GM18520 (cell line): ENCODE measurements at regions not wholly inside any gene's neighbourhood (a gene's known extent, or its start where the extent isn't known, plus 50 kb on each side); places are given as distances from the start of the nearest gene placed in this dataset.

Experiments used
- ATAC-seq: cut with Tn5 transposase; IDR thresholded peaks from one replicate; pipeline ENCODE4 v1.9.1; 2021; ENCODE audit not compliant: unreplicated experiment

DNA sequence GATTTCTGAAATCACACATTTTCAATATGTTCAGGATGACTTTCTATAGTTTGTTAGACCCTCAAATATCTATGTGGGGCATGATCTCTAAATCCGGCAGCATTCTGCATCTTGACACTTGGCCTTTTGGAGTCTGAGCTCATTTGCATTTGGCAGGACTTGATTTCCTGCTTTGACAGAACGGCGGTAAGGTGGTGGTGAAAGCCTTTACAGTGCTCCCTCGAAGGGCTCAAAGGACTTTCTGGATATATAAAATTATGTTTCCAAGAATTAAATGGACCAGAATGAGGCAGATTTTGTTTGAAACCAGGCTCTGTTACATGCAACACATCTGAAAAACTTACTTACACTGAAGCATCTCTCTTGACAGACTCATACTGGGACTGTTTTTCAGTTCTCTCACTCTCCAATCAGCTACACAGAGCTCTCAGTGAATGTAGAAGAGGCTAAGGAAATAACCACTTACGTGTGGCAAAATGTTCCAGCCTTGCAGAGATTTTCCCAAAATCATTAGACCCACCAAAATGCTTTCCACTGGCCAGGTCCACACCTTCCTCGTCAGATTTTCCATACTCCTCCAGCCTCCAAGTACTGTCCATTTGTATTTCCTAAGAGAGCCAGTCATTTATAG, 207.2 kb downstream of the SPRY2 start:
- no peak for ATAC-seq

DNA sequence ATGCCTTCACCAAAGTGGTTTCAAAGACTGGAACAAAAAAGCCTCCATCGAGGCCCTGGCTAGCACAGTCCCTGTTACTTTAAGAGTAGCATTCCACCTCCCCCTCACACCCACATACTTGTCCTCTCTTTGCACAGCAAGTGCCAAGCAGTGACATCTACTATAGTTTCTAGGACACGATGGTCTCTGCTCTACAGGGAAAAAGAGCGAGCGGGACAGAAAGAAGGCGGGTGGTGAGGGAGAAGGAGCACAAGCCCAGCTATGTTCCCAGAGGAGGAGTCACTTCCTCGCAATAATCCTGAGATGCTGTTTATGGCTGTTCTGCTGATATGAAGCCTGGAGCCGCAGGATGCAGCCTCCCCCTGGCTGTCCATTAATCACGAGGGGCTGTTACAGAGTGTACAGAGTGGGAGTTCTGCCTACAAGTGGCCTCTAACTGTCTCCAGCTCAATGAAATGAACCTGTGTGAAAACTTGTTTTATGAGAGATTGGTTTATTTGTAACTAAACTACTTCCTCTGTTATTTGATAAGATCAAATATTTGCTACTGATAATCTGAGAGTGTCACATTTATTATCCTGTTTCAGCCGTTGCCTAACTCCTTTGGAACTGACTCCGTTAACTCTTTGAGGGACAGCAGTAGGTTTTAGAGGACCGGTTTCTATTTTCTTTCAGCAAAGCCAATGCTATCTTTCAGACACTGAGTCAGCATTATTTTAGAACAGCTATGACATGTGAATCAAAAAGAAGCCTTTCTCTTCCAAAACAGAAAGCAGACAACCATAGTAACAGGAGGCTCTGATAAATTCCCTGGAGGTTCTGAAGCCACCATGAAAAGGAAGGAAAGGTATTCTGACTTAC, 208.0 kb downstream of the SPRY2 start:
- no peak for ATAC-seq

DNA sequence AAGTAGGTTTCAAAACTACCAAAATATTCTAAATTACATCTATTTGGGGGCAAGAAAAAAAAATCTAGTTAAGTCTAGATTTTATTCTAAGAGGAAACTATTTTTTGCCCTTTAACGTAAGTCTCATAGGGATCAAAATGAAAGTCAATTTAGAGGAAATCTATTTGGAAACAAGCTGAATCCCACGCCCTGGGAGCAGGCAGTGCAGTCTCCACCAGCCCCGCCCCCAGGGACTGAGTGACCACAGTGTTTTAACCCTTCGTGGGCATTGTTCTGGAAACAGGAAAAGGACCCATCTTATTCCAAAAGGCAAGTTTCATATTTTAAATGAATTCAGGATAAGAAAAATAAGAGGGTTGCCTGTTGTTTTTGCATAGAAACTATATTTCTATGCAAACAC, 209.7 kb downstream of the SPRY2 start:
- no peak for ATAC-seq

DNA sequence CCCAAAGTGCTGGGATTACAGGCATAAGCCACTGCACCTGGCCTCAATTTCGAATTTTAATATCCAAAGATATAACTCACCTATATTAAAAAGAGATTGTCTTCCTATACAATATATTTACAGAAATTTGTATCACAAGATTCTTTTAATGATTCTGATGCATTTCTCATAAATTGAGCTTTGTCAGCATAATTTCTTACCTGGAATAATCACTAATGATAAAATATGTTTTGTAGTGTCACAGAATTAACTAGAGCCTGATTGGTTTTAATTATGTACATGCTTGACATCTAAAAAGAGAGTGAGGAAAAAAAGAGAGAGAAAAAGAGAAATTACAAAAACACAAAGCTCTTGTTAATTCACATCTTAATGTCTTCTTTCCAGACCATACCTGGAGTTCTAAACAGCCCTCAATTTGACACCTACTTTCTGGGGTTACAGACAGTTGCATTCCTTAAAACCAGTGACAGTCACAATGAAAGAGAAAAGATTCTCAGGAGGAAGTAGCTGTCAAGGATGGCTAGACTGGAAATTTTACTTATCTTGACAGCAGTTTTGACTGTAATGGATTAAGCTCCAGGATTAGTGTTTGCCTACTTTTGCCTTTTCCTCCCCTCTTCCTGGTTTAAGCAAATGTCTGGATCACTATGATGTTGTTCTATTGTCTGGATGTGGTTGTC, 214.4 kb downstream of the SPRY2 start:
- ATAC-seq = no peak

DNA sequence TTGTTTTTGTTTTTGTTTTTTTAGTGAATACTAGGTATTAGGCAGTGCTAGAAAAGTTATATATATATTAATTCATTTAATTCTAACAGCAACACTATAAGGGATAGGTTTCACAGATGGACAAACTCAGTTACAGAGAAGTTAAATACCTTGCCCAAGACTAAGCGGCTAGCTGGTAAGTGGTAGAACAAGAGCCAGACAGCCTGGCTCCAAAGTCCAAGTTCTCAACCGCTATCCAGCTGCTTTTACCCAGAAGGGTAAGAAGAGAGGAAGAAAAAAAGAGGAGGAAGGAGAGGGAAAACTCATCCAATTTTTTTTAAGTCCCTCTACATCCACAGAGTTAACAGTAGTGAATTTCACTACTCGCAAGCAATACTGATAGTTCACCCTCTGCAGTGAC, 217.0 kb downstream of the SPRY2 start:
- no peak for ATAC-seq

DNA sequence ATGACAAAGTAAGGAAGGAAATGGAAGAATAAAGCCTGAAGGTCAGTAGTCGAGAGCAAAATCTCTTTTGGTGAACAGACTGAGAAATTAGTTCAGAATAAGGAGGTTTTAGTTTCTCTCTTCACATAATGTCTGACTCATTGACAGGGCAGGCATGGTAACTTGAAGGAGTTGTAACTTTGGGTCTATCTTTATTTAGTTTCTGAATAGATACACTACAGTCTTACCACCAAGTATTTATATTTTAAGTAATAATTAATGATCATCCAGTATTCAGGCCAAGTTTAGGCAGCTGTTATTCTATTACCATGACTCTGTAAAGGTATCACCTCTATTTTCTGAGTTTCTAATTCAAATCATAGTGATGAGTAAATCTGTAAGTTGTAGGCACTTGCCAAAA, 219.9 kb downstream of the SPRY2 start:
- ATAC-seq = peak; percentile 53

- ATAC-seq = no peak
Observed at GRCh38 chr13:80118506-80118905, 222.4 kb downstream of the SPRY2 start.

- ATAC-seq = no peak
Observed at GRCh38 chr13:80118099-80118498, 222.8 kb downstream of the SPRY2 start.

DNA sequence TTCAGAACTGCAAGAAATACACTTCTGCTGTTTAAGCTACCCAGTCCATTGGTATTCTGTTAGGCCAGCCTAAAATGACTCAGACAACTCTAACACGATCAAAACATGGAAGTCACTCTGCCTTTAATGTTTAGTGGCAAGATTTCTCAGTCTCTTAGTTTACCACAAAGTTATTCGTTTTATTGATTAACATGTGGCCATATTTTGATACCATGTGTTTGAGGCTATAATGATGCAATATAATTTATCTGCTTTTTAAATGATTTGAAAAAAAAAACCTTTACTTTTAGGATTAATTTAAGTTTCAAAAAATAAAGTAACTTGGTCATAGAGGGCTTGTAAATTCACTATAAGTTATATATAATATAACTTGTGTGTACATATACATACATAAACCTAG, 223.4 kb downstream of the SPRY2 start:
- ATAC-seq = no peak

- ATAC-seq = no peak
Observed at GRCh38 chr13:80116107-80116506, 224.8 kb downstream of the SPRY2 start.

DNA sequence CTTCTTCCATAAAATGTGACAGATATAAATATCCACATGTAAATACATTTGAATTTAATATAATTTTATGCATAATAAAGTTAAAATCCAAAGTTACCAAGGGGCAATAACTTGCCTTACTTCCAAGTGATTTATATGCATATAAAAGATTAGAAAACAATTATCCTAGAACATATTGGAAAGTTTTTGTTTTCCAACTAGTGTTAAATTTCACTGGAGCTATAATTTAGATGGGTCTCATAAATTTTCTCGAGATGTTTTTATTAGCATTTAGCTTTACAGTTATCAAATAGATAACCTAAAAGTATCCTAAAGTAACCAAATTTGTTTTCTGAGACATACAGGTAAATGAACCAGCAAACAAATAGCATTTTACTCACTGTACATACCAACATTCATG, 225.3 kb downstream of the SPRY2 start:
- no peak for ATAC-seq

GRCh38 chr13:80113714-80114454, 227.0 kb downstream of the SPRY2 start:
- no peak for ATAC-seq

DNA sequence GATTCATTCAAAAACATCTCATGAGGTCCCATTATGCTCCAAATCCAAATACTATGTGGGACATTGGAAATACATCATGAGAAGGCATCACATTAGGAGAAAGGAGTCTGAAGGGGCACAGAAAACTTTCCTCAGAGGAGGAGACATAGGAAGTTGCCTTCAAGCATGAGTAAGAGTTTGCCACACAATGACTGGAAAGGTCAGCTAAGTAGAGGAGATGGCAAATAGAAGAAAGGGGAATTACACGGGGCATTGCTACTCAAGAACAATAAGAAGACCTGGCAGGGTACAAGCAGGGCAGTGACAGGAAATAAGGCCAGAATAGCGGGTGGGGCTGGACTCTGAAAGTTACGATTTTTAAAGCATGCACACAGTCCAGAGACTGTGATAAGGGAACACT, 231.6 kb downstream of the SPRY2 start:
- no peak for ATAC-seq

GRCh38 chr13:80105350-80105749, 235.6 kb downstream of the SPRY2 start:
- no peak for ATAC-seq

DNA sequence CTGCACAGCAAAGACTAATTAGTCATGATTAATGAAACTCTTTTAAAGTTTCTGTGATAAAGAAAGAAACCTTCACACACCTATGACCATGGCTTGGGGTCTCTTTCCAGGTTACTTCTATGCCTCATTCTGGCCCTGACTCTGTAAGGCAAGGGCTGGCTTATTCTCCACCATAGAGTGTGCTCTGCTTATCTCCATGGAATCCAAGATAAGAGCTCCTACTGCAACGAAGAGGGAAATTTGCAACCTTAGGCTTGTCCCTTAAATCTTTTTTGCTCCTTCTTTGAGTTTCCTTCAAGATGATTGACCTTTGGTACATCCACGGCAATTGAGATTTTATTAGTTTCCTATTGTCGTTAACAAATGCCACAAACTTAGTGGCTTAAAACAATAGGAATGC, 239.9 kb downstream of the SPRY2 start:
- no peak for ATAC-seq

DNA sequence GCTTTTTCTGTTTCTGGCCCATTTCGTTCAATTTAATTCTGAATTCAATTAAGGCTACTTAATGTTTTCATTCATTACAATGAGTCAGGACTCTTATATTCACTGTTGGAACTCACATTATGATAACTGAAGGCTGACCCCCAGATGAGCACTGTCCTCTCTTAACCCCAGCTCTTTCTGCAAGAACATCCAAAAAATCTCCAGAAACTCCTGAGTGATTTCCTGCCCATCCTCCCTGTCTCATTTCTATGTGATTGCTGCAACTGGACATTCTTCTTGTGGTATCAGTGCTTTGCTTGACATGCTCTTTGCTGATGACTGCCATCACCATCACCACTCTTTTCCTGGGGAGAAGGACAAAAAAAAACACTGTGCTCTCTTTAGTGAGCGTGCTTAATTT, 240.3 kb downstream of the SPRY2 start:
- ATAC-seq = no peak

DNA sequence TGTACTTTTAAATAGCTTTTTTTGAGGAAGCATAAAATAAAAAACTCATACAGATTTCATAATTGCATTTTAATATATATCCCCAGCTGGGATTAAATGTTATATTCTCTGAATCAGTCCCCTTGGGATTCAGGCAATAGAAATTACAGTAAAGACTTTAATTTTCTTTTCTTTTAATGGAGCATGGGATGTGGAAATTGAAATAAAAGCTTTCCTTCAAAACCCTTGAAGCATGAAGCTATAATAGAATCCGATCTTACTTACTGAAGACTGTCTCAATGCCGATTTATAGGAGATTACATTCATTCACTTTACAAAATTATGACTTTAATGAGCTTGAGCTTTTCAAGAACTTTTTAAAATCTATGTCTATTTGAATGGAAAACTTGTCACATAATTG, 243.4 kb downstream of the SPRY2 start:
- ATAC-seq = no peak

DNA sequence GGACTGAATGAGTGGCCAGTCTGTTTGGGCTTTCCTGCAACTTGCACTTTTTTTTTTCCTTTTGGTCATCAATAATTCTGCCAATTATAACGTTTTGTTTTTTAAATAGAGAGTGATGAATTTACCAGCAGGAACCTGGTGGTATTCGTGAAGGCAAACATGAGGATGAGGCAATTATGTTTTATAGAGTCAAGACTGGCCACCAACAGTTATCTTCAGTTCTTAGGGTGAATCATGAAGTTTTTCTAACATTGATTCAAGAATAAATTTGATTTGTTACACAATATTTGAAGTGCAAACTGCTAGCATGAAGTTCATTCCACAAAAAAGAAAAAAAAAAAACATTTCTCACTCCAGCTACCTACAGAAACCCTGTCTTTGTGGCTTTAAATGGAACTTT, 244.5 kb downstream of the SPRY2 start:
- no peak for ATAC-seq

- ATAC-seq = no peak
Observed at GRCh38 chr13:80094526-80094925, 246.4 kb downstream of the SPRY2 start.

DNA sequence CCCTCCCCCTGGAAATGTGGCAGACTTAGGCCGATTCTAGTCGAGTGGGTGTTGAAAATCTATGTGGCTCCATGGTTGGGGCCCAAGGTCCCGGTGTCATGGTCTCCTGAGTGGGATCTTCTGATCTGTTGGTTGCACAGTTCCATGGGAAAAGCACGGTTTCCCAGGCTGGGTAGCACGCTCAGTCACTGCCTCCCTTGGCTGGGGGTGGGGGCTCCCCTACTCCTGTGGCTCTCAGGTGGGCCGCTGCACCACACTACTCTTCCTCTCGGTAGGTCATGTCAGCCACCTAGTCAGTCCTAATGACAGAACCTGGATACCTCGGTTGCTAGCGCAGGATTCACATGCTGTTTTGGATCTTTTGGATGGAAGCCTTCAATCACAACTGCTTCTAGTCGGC, 247.0 kb downstream of the SPRY2 start:
- ATAC-seq = no peak

GRCh38 chr13:80086304-80086721, 254.6 kb downstream of the SPRY2 start:
- ATAC-seq = no peak
